IPS-20b (cell line): ENCODE measurements at regions not wholly inside any gene's neighbourhood (a gene's known extent, or its start where the extent isn't known, plus 50 kb on each side); places are given as distances from the start of the nearest gene placed in this dataset.

Experiments used
- H3K27ac ChIP-seq: one replicate; pipeline ENCODE4 v1.5.1; 2013; ENCODE audit warnings: low read length
- H3K27me3 ChIP-seq: 2 replicates; pipeline ENCODE4 v1.6.1; 2013; ENCODE audit warnings: mild to moderate bottlenecking, low read length, inconsistent platforms; ENCODE audit not compliant: insufficient read depth
- H3K36me3 ChIP-seq: 2 replicates; pipeline ENCODE4 v1.6.1; 2013; ENCODE audit warnings: low read depth, mild to moderate bottlenecking, inconsistent platforms, low read length, moderate library complexity; ENCODE audit not compliant: insufficient read depth
- H3K4me1 ChIP-seq: 2 replicates; pipeline ENCODE4 v1.6.1; 2013; ENCODE audit warnings: mild to moderate bottlenecking, control low read depth, inconsistent platforms, low read length, moderate library complexity; ENCODE audit not compliant: insufficient read depth
- H3K4me3 ChIP-seq: 2 replicates; pipeline ENCODE4 v1.5.1; 2013; ENCODE audit warnings: mild to moderate bottlenecking, low read length, inconsistent platforms
- H3K9ac ChIP-seq: 2 replicates; pipeline ENCODE4 v1.6.1; 2013; ENCODE audit warnings: low read depth, mild to moderate bottlenecking, inconsistent platforms, low read length, moderate library complexity
- H3K9me3 ChIP-seq: 2 replicates; pipeline ENCODE4 v1.6.1; 2013; ENCODE audit warnings: mild to moderate bottlenecking, low read depth, low read length, inconsistent platforms; ENCODE audit not compliant: insufficient read depth

DNA sequence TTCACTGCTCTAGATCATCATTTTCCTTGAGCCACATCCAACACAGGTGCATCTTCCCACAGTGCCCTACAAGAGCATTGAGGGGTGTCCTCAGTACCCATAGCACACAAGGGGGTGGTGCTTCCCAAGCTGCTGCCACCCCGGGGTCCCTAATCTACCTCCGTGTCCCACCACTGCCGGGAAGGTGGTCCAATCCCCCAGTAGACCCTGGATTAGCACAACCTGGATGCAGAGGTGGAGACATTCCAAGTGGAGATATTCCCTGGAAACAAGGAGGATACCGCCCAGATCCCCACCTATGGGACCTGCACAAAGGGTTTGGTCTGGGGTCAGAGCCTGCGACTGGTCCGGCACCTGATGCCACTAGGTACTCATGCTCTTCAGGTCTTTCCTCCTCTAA is 284.8 kb upstream of the PPP2R2D start:
- no peak overlapping the region for H3K27ac ChIP-seq
- H3K4me1 ChIP-seq = no peaks in the 10 kb centered on the region
- H3K9me3 ChIP-seq = no peaks in the 10 kb centered on the region
- no peak overlapping the region for H3K4me3 ChIP-seq
- H3K27me3 ChIP-seq = no peaks in the 10 kb centered on the region
- no peaks in the 10 kb centered on the region for H3K36me3 ChIP-seq
- no peak overlapping the region for H3K9ac ChIP-seq

DNA sequence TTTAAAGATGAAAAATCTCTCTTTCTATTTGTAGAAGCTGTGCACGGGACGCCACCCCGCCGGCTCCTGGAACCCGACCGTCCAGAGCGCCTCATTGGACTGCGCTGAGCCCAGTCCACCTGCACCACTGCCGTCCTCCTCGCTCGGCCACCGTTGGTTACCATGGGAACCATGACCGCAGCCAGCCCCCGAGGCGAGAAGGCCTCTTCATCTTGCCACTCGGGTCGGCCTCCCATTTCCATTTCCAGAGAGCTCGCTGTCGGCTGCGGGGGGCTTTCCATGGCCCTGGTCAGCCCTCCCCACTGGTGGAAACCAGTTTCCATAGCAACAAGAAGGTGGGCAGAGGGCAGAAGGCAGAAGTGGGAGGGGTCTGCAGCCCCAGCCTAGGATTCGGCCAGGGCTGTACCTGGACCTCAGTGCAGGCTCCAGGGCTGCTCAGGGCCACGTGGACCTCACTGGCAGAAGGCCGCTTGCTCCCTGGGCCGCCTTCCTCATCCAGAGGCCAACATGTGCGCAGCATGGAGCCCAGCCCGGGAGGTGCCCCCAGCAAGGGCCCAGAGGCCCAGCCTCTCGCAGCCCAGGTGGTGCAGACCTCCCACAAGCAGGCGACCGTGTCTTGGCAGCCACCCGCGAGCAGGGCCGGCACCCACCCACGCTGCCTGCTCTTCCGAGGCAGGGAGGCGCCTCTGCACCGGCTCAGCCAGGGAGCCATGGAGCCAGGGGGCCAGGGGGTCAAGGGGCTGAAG is 283.5 kb upstream of the PPP2R2D start:
- Histone ChIP-seq H3K4me1 (no peaks in the 10 kb centered on the region), H3K27ac (no peak overlapping the region), H3K9ac (no peak overlapping the region), H3K36me3 (no peaks in the 10 kb centered on the region), H3K9me3 (no peaks in the 10 kb centered on the region), H3K4me3 (no peak overlapping the region), H3K27me3 (no peaks in the 10 kb centered on the region)

DNA sequence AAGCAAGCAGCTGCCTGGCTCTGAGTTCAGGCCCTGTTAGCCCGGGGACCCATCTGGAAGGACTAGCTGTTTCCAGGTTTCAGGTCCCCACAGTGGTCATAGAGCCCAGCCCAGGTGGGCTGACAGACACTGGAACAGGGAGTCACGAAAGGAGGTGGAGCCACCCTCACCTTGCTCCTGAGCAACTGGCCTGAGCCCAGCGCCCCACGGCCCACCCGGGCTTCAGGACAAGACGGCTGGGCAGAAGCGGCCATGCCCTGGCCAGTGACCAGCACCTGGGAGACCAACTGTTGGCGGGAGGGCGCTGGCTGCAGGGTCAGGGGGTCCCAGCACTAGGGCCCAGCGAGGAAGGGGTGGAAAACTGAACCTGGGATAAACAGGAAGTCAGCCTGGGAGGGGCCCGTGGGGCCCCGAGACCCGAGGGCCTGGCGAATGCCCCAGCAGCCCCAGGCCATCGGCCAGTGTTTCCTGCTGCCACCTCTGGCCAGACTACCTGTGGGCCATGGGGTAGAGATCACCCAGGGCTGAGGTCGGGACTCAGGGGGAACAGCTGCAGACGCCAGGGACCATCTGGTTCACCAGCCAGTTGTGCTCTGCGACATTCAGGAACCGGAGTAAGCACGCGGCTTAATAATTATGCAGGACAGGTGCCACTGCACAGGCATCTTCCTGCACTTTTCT is 282.1 kb upstream of the PPP2R2D start:
- Histone ChIP-seq H3K9ac (no peak overlapping the region), H3K4me1 (no peaks in the 10 kb centered on the region), H3K36me3 (no peaks in the 10 kb centered on the region), H3K27ac (no peak overlapping the region), H3K27me3 (no peaks in the 10 kb centered on the region), H3K4me3 (no peak overlapping the region), H3K9me3 (no peaks in the 10 kb centered on the region)

DNA sequence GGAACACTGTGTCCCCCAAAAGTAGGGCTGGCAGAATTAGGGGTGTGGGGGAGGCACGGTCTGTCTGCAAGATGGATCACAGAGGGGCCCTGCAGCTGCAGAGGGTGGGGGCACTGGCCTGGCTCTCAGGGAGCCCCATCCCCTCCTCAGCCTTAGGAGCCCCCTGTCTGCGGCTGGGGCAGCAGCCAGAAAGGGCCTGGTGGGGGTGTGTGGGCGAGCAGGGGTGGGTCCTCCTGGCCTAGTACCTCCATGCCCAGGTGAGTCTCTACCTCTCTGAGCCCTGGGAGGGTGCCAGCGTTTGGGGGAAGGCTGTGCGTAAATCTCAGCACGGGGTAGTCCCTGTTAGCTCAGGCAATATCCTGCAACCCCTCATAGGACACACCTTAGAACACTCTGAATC is 280.5 kb upstream of the PPP2R2D start:
- H3K9me3 ChIP-seq = no peaks in the 10 kb centered on the region
- no peak overlapping the region for H3K27ac ChIP-seq
- no peaks in the 10 kb centered on the region for H3K4me1 ChIP-seq
- H3K4me3 ChIP-seq = no peak overlapping the region
- H3K36me3 ChIP-seq = no peaks in the 10 kb centered on the region
- no peak overlapping the region for H3K9ac ChIP-seq
- H3K27me3 ChIP-seq = no peaks in the 10 kb centered on the region

DNA sequence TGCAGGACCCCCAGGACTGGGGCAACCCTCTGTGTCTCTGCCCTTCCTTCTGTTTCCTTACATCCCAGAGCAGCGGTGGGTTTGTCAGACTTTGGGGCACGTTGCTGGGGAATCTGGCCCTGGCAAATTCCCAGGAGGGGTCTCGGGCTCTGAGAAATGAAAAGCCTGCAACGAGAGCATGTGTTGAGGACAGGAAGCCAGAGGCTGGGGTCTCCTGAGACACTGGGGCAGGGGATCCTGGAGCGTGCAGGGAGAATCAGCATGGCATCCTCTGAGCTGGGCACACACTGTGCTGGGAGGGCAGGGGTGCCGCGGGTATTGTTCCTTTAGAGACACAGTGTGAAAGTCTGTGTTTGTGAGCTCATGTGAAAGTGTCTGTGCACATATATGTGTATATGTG is 279.9 kb upstream of the PPP2R2D start:
- no peaks in the 10 kb centered on the region for H3K36me3 ChIP-seq
- H3K4me3 ChIP-seq = no peak overlapping the region
- H3K4me1 ChIP-seq = no peaks in the 10 kb centered on the region
- H3K9me3 ChIP-seq = no peaks in the 10 kb centered on the region
- no peak overlapping the region for H3K27ac ChIP-seq
- H3K9ac ChIP-seq = no peak overlapping the region
- no peaks in the 10 kb centered on the region for H3K27me3 ChIP-seq

DNA sequence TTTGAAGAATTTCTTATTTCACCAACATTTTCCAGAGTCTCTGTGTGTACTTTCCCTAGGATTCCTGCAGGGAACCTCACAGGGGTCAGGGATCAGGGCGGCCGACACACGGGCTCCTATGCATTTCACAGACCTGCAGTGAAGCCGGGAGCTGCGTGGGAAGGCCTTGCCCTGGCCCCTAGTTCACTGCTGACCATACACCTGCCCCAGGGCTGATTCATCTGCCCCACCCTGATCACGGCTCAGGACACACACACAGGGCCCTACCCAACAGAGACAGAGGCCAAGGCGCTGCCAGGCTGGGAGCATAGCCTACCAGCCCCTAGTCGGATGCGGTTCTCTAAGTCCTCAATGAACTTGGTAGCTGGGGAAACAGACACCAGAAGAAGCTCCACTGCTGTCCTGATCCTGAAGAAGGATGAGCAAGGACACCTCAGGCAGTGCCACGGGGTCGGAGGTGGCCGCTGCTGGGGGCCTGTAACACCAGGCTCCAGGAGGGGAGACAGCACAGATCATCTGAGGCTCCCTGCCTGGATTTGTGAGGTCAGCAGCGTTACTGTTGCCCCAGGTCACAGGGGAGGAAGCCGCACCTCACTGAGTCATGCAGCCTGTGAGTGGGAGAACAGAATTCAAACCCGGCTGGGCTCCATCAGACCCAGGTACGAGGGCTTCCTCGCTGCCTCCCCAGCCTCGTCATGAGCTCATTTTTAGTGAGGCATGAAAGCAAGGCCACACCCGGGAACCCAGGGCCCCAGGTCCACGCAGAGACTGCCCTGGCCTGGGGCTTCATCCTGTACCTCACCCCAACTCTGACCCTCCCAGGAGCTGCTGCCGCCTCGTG is 278.8 kb upstream of the PPP2R2D start:
- no peaks in the 10 kb centered on the region for H3K27me3 ChIP-seq
- no peaks in the 10 kb centered on the region for H3K9me3 ChIP-seq
- H3K4me1 ChIP-seq = no peaks in the 10 kb centered on the region
- H3K36me3 ChIP-seq = no peaks in the 10 kb centered on the region
- no peak overlapping the region for H3K27ac ChIP-seq
- H3K9ac ChIP-seq = no peak overlapping the region
- no peak overlapping the region for H3K4me3 ChIP-seq

DNA sequence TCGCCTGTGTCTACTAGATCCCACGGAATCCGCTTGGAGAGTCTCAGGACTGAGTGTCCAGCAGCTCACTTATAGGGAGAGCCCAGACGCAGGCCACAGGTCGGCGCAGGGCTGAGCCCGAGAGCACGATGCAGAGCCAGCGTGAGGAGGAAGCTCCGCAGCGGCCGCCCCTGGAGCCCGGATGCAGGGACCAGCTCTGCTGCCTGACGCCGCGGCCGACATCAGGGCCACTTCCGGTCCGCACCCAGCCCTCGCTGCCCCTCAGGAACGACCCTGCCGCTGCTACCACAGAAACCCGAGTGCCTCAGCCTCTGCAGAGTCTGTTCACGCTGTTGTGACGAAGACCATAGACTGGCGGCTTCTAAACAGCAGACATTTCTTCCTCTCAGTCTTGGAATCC is 275.8 kb upstream of the PPP2R2D start:
- H3K27me3 ChIP-seq = no peaks in the 10 kb centered on the region
- H3K4me1 ChIP-seq = no peaks in the 10 kb centered on the region
- H3K9me3 ChIP-seq = no peaks in the 10 kb centered on the region
- no peaks in the 10 kb centered on the region for H3K36me3 ChIP-seq
- no peak overlapping the region for H3K27ac ChIP-seq
- H3K4me3 ChIP-seq = no peak overlapping the region
- no peak overlapping the region for H3K9ac ChIP-seq

DNA sequence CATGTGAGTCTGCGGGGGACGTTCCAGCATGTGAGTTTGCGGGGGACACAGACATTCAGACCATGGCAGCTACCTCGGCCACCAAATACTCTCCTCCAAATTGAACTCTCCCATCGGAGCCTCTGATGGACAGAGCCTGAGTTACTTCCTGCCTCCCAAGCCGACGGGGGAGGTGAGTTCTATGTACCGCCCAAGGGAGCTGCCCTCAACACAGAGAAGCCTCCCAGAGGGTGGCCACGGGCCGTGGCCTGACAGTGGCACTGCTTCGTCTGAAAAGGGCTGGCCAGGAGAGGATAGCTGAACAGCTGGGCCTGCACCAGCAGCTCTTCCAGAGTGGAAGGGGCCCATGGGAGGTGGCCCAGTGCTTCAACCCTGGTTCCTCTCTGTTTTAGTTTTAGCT is 274.5 kb upstream of the PPP2R2D start:
- no peak overlapping the region for H3K9ac ChIP-seq
- H3K27ac ChIP-seq = no peak overlapping the region
- no peaks in the 10 kb centered on the region for H3K36me3 ChIP-seq
- no peaks in the 10 kb centered on the region for H3K27me3 ChIP-seq
- no peaks in the 10 kb centered on the region for H3K4me1 ChIP-seq
- H3K4me3 ChIP-seq = no peak overlapping the region
- H3K9me3 ChIP-seq = no peaks in the 10 kb centered on the region

DNA sequence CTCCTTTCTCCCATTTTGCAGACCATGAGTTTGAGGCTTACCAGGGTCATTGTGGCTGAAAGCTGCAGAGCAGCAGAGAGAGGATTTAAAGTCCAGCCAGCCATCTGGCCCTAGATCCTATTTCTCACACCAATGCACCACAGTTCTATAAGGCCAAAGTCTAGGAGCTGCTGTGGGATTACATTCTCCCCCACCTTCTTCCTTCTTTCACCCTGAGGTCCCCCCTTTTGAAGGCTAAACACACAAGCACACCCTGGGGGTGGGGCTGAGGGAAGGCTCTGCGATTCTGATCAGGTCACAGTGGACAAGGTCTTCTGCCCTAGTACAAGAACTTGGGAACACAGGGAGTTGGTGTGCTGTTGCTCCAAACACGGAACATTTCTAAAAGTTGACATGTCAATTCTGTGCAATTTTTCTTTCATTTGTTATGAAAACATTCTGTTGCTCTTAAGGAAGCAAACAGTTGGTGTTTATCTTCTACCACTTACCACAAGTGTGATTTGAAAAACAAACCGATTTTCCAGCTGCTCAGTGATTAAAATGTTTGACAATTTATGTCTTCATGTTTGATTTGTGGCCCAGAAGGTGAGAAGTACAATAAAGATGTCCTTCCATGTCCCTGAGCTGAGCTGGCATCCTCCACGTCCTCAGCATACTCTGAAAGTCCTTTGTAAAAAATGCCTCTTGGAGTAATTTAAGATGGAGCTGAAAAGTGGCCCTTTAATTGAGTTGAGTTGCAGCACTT is 271.6 kb upstream of the PPP2R2D start:
- no peaks in the 10 kb centered on the region for H3K27me3 ChIP-seq
- no peak overlapping the region for H3K4me3 ChIP-seq
- no peak overlapping the region for H3K9ac ChIP-seq
- no peaks in the 10 kb centered on the region for H3K9me3 ChIP-seq
- H3K36me3 ChIP-seq = no peaks in the 10 kb centered on the region
- H3K27ac ChIP-seq = no peak overlapping the region
- no peaks in the 10 kb centered on the region for H3K4me1 ChIP-seq

DNA sequence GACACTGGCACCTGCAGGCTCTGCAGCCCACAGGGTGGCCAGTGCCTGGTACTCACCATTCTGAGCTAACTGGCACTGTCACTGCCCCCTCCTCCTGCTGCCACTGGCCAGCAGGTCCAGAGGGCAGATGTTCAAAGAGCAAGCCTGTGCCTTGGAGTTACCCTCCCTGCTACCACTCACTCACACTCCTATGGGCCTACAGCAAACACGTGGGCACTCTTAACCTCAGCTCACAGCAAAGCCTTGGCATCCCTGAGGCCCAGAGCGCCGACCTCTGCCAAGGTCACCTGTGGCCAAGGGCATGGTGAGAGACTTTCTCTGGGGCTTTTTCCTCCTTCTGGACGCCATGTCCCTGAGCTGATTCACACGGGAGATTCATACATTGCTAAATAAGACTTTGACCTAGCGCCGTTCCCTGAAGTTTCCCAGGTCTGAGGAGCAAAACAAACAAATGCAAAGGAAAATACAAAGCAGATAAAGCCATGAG is 270.0 kb upstream of the PPP2R2D start:
- Histone ChIP-seq H3K27me3 (no peaks in the 10 kb centered on the region), H3K4me3 (no peak overlapping the region), H3K9ac (no peak overlapping the region), H3K27ac (no peak overlapping the region), H3K36me3 (no peaks in the 10 kb centered on the region), H3K4me1 (no peaks in the 10 kb centered on the region), H3K9me3 (no peaks in the 10 kb centered on the region)

DNA sequence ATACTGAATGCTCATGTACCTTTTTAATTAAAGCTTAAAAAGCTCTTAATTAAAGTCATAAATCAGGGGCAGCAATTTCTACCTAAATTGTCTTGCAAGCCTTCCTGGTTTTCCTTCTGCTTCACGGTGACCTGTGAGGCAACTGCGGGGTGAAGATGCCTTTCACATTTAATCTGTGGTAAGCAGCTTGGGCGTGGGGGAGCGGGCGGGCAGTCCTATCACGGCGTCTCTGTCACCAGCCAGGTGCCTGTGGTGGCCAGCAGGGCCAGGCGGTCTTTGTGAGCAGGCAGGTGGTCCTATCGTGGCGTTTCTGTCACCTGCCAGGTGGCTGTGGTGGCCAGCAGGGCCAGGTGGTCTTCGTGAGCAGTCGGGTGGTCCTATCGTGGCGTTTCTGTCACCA is 269.2 kb upstream of the PPP2R2D start:
- H3K36me3 ChIP-seq = no peaks in the 10 kb centered on the region
- no peaks in the 10 kb centered on the region for H3K4me1 ChIP-seq
- no peak overlapping the region for H3K27ac ChIP-seq
- no peaks in the 10 kb centered on the region for H3K27me3 ChIP-seq
- H3K9me3 ChIP-seq = no peaks in the 10 kb centered on the region
- no peak overlapping the region for H3K9ac ChIP-seq
- no peak overlapping the region for H3K4me3 ChIP-seq
